ENCODE measurements at regions not wholly inside any gene's neighbourhood (a gene's known extent, or its start where the extent isn't known, plus 50 kb on each side); places are given as distances from the start of the nearest gene placed in this dataset.
A peak's percentile ranks its signal among the peaks of the same experiment; 100 is the strongest.
"Not testable (repeated sequence)": the region's sequence is repeated elsewhere in the genome, so short reads cannot be mapped to it uniquely, and the experiment has no call there.

DNA sequence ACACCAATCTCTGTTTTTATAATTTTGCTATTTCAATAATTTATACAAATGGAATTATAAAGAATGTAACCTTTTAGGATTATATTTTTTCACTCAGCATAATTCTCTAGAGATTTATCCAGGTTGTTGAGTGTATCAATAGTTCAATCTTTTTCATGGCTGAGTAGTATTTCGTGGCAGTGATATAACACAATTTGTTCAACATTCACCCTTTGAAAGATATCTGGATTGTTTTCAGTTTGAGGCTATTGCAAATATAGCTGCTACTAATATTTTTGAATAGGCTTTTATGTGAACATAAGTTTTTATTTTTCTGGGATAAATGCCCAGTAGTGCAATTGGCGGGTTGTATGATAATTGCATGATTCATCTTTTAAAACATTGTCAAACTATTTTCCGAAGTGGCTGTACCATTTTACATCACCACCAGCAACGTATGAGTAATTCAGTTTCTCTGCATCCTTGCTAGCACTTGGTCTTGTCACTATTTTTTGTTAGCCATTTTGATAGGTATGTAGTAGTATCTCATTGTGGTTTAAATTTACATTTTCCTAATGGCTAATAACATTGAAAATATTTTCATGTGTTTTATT, 55.6 kb upstream of the ABCD3 start:
- no peak for DNase-seq

DNA sequence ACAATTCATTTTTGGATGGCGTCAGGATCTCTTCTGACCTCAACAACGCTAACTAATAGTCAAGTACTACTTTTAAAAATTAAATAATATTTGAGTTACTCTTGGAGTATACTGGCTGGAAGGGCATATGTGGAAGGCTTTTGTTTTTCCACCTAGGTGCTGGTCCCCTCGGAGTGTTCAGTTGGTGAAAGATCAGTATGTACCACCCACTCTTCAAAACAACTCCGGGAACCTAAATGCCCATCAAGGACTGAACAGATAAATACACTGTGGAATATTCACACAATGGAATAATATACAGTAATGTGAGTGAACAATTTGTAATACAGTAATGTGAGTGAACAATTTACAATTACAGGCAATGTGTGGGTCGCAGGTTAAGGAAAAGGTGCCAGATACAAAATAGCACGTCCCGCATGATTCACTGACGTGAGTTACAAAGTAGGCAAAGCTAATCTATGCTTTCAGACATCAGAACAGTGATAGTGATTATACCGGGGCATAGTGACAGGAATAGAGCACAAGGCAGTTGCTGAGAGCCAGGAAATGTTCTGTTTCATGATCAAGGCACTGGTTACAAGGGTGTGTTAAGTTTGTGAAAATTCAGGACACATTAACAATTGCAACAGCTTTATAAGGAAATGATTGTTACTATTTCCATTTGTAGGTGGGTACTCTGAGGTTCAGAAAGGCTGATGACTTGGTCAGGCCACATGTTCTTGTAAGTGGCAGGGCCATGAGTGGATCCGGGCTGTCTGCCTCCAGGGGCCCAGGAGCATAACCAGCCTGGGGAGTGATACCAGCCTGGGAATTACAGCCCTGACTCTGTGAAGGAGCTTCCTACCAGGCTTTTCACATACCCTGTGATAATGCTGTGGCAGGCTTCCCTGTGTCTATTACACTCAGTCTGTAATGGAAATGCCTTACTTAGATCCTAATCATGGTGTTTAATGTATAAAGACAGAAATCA, 59.3 kb upstream of the ABCD3 start:
- no peak for DNase-seq

GRCh38 chr1:94357661-94358060, 60.5 kb upstream of the ABCD3 start:
- DNase-seq = no peak

- DNase-seq = no peak
Measured at GRCh38 chr1:94355485-94355980, 62.7 kb upstream of the ABCD3 start.

- no peak for DNase-seq
Measured at GRCh38 chr1:94351481-94351880, 66.7 kb upstream of the ABCD3 start.

DNA sequence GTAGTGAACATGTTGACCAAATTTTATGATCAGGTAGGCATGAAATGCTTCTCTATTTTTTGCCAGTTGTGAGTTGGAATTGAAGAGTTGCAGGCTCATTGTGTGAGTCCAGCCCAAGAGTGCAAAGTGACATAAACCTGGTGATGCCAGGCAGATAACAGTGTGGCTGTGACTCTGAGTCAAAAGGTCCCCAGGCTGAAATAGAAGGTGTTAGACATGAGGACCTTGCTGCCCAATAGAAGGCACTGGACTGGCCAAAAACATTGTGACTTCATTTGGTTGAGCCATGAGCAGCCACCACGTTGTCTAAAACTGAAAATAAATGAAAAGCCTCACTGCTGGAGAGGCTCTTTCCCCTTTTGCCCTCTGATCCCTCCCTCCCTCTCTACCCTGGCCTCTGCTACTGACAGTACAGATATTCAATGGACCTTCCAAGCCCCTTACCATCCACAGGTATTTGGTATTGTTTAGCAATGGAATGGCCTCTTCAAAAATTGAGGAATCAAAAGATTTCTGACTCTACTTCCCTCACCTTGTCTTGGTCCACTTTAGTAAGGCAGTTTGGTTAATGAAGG, 67.8 kb upstream of the ABCD3 start:
- no peak for DNase-seq

GRCh38 chr1:94349853-94350252, 68.3 kb upstream of the ABCD3 start:
- DNase-seq = no peak

DNA sequence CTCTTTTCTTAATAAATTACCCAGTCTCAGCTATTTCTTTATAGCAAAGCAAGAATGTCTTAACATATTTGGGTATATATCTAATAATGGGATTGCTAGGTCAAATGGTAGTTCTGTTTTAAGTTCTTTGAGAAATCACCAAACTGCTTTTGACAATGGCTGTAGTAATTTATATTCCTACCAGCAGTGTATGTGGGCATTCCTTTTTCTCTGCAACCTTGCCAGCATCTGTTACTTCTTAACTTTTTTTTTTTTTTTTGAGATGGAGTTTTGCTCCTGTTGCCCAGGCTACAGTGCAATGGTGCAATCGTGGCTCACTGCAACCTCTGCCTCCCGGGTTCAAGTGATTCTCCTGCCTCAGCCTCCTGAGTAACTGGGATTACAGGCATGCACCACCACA, 69.8 kb upstream of the ABCD3 start:
- not testable (repeated sequence) for DNase-seq

GRCh38 chr1:94345148-94345721, 73.0 kb upstream of the ABCD3 start:
- no peak for DNase-seq

DNA sequence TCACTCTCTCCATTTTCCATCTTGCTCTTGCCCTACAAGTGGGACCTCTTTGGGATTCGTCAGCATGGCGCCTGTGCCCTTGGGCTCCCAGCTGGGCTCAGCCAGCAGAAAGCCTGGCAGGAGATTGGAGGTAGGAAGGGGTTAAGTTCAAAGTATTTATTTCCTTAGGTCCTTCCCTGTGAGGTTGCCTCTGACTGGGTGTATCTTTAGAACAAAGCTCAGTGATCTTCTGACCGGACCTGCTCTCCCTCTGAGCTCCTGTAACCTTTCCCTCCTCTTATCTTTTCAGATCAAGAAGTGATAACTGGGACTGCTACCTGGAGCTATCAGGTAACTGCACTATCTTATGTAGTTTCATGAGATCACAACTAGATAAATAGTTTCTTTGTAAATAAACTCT, 75.8 kb upstream of the ABCD3 start:
- DNase-seq = no peak

DNA sequence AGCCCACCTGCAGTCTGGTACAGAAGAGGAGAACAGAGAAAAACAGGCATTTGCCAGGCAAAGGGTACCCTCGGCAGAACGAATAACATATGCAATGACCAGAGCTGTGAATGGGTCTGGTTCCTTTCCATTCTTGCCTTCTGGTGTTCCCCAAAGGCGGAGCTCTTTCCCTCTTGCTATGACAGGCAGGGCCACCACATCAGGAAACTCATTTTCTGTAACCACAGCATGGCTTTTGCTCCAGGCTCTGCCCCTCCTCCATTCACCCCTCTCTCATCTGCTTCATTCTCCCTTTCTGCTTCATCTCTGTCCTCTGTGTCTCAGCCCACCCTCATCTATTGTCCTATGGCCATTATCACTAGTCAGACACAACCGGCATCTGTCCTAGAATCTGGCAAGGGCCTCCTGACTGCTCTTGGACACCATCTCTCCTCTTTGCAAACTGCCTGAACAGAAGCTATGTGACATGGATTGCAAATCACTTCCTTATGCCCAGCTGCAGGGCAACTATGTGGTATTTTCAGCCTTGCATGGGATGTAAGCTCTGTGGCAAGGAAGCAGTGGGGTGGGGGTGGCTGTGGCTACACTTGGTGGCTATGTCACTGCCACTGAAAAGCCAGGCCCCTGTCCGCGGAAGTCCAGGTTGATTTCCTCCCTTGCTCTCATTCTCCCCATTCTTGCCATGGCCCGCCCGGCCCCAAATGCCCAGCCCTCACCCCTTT, 78.8 kb upstream of the ABCD3 start:
- DNase-seq = no peak

DNA sequence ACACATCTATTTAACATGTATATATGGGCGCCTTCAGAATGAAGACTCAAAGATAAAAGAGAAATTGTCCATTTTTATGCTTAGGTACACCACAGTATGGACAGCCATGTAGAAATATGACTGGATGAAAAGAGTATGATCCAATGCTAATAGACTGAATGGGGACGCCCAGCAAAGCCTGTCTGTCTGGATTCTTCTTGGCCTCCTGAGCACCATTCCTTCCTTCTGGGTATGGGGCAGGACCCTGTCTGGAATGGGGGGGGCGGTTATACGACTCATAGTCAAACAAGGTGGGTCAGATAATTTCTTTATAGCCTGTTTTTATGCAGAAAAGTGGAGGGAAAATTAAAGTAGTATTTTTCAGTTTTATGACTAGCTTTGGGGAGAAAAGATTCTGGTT, 81.2 kb upstream of the ABCD3 start:
- DNase-seq = no peak

DNA sequence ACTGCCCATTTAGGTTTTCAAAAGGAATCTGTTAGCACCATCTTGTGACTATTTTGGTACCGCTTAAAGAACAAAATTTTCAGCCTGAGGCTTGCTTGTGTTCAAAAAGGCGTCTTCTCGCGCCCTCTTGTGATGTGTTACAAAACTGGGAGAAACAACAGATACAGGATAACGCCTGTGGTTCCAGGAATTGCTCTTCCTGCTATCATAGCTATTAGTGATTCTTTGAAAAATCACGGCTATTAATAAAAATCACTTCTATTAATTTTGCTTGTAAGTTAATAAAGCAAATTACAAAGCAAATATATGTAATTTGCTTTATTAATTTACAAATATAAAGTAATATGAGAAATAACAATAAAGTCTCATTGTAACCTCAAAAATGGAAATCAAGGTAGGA, 82.2 kb upstream of the ABCD3 start:
- DNase-seq = peak; percentile 82

DNA sequence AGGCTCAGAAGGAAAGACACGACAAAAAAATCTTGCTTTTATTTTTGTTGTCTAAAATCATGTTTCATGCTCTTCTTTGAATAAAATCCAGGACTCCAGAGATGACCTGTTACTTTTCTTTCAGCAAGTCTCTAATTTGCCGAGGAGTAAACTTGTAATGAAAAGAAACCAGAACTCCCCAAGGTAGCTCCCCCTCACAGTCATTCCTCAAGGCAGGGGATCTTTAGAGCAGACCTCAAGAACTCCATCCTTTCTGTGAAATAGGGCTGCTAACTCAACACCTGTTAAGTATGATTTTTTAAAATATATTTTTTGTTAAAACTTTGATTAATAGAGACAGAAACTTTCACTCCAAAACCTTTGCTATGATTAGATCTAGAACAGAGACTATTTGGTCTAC, 82.7 kb upstream of the ABCD3 start:
- no peak for DNase-seq

- no peak for DNase-seq
Measured at GRCh38 chr1:94334764-94335163, 83.4 kb upstream of the ABCD3 start.

GRCh38 chr1:94332952-94333351, 85.2 kb upstream of the ABCD3 start:
- DNase-seq = no peak

DNA sequence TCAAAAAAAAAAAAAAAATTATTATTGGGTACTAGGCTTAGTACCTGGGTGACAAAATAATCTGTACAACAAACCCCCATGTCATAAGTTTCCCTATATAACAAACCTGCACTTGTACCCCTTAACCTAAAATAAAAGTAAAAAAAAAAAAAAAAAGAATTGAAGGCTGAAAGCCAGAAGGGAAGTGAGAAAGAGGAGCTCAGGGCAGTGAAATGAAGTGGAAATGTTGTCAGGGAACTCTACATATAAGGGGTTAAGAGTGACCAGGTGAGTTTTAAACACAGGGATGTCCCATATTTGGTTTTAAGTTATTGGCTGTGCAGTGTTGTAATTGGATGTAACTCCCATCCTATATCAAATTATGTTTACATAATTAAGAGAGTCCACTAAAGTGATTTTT, 85.7 kb upstream of the ABCD3 start:
- DNase-seq = no peak

- DNase-seq = no peak
Measured at GRCh38 chr1:94329986-94330385, 88.2 kb upstream of the ABCD3 start.

DNA sequence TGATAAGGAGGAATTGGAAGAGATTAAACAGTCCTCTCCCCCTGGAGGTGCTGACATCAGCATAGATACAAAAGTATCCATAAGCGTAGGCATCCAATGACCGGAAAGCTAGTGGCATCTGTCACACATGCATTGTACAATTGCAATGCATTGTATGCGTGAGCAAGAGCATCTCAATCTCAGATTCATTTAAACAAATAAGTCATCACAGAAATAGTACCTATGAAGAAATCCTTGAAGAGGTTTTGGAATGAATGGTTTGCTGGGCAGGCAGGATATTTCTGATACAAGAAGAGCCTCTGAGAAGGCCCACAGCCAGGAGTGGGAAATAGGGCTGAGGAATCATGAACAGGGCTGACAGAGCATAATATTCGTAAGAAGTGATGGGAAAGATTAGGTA, 88.9 kb upstream of the ABCD3 start:
- DNase-seq = no peak

DNA sequence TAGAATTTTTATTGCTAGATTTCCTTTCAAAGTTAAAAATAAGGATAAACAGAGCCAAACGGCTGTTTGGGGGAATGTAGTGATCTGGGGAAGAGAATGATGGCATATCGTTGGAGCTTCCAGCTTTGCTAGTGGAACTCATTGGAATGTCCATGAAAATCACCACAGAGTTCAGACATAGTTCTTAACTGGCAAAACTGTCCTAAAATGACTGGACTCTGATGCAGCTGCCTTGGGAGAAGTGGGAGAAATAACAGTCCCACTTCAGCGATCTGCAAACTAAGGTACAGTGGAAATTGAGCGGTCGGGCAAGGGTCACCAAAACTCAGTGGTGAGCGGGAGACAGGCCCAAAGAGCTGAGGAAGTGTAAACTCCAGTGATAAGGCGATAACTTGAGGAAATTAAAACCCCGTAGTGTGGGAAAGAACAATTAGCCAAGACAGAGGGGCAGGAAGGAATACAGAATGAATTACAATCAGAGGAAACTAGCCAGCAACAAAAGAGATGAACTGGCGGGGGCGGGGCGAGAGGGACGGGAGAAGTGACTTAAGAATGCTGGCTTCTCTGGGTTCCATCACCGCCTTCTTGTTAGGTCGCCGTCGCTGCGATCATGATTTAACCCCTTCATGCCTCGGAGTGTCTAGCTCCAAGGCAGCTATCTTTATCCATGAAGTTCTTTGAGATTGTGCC, 89.8 kb upstream of the ARHGAP29 start:
- peak; percentile 44 for DNase-seq

DNA sequence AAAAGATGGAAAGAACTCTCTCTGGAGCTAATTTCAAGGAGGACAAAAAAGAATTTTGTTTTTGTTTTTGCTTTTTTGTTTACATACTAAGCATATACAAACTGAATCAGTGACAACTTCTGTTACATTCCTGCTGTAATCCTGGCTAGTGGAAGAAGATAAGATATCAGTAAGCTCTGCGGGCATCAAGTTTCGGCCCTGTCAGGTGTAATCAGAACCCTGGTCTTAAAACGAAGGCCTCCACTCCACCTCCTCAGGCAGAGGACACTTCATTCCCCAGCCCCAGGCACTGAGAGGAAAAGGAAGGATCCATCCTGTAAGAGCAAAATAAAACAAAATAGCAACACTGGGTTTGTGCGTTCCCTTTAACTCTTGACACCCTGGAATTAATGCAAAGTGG, 88.9 kb upstream of the ARHGAP29 start:
- no peak for DNase-seq

Data from femur (tissue), 1 donor.